Lower lobe of right lung (tissue), 2 donors: ENCODE measurements at regions not wholly inside any gene's neighbourhood (a gene's known extent, or its start where the extent isn't known, plus 50 kb on each side); places are given as distances from the start of the nearest gene placed in this dataset.

Experiments used
- ATAC-seq, 2 donors: fragments of 200-7000 bp; cut with Tn5 transposase; one replicate each; pipeline ENCODE4 v1.9.1; 2020 to 2022; ENCODE audit warnings: mild to moderate bottlenecking in 2 of 2, moderate library complexity in 2 of 2
- DNase-seq: peaks from one replicate; pipeline ENCODE4 v3.0.0-alpha.2; 2020
- H3K27ac ChIP-seq: fragments of 200-600 bp; one replicate; pipeline ENCODE4 v1.8.0; 2022
- H3K27me3 ChIP-seq: fragments of 200-600 bp; one replicate; pipeline ENCODE4 v1.8.0; 2022; ENCODE audit warnings: low read depth
- H3K36me3 ChIP-seq: fragments of 200-600 bp; one replicate; pipeline ENCODE4 v1.8.0; 2022; ENCODE audit warnings: mild to moderate bottlenecking
- H3K4me1 ChIP-seq: fragments of 200-600 bp; one replicate; pipeline ENCODE4 v1.8.0; 2022
- H3K4me3 ChIP-seq: fragments of 200-600 bp; one replicate; pipeline ENCODE4 v1.8.0; 2022; ENCODE audit warnings: mild to moderate bottlenecking
- H3K9me3 ChIP-seq: fragments of 200-600 bp; one replicate; pipeline ENCODE4 v1.8.0; 2022
- CTCF ChIP-seq: fragments of 200-600 bp; IDR thresholded peaks from one replicate; pipeline ENCODE4 v1.8.0; 2022; ENCODE audit warnings: antibody characterized with exemption, mild to moderate bottlenecking
- intact Hi-C: fragments of 100-400 bp; cut with DNase I; formaldehyde crosslinking; loops from one replicate; pipeline ENCODE4 v1.11.0; 2022
- donor health status: DM: no; HTN: yes; CAD: no; lungs with severe emphysema.

- Histone ChIP-seq H3K9me3 (no peaks in the 10 kb centered on the region), H3K27ac (no peak overlapping the region), H3K4me3 (no peak overlapping the region), H3K27me3 (no peaks in the 10 kb centered on the region), H3K4me1 (no peaks in the 10 kb centered on the region), H3K36me3 (no peaks in the 10 kb centered on the region)
- no peak for TF ChIP-seq CTCF
- DNase-seq, result no peak
- no peak for ATAC-seq
- intact Hi-C loops, result no loop called here
Measured at GRCh38 chr13:78100486-78100885, 181.9 kb upstream of the EDNRB start.

- DNase-seq (no peak), ATAC-seq (no peak)
- H3K4me1 ChIP-seq, result no peaks in the 10 kb centered on the region
- H3K36me3 ChIP-seq, result no peaks in the 10 kb centered on the region
- H3K27me3 ChIP-seq, result no peaks in the 10 kb centered on the region
- no peak for TF ChIP-seq CTCF
- intact Hi-C loops, result no loop called here
- no peak overlapping the region for H3K4me3 ChIP-seq
- no peaks in the 10 kb centered on the region for H3K9me3 ChIP-seq
- no peak overlapping the region for H3K27ac ChIP-seq
Measured at GRCh38 chr13:78098249-78098648, 179.6 kb upstream of the EDNRB start.

- no peaks in the 10 kb centered on the region for H3K36me3 ChIP-seq
- no peaks in the 10 kb centered on the region for H3K27me3 ChIP-seq
- H3K4me1 ChIP-seq, result no peaks in the 10 kb centered on the region
- H3K27ac ChIP-seq, result no peak overlapping the region
- no peaks in the 10 kb centered on the region for H3K9me3 ChIP-seq
- ATAC-seq (no peak), DNase-seq (no peak)
- intact Hi-C loops, result no loop called here
- H3K4me3 ChIP-seq, result no peak overlapping the region
- no peak for TF ChIP-seq CTCF
Measured at GRCh38 chr13:78096221-78096620, 177.6 kb upstream of the EDNRB start.

- DNase-seq (no peak), ATAC-seq (no peak)
- Histone ChIP-seq H3K27ac (no peak overlapping the region), H3K4me3 (no peak overlapping the region), H3K27me3 (no peaks in the 10 kb centered on the region), H3K9me3 (peaks cover 4% of the 10 kb centered on the region), H3K4me1 (no peaks in the 10 kb centered on the region), H3K36me3 (no peaks in the 10 kb centered on the region)
- intact Hi-C loops, result no loop called here
- no peak for TF ChIP-seq CTCF
Measured at GRCh38 chr13:78087966-78088678, 169.5 kb upstream of the EDNRB start.

- Histone ChIP-seq H3K27me3 (no peaks in the 10 kb centered on the region), H3K4me3 (no peak overlapping the region), H3K36me3 (no peaks in the 10 kb centered on the region), H3K9me3 (peaks cover 7% of the 10 kb centered on the region), H3K27ac (no peak overlapping the region), H3K4me1 (no peaks in the 10 kb centered on the region)
- no peak for TF ChIP-seq CTCF
- ATAC-seq (no peak), DNase-seq (no peak)
- intact Hi-C loops, result no loop called here
Measured at GRCh38 chr13:78085434-78086225, 167.0 kb upstream of the EDNRB start.
